Panc1 (cell line): ENCODE measurements at regions not wholly inside any gene's neighbourhood (a gene's known extent, or its start where the extent isn't known, plus 50 kb on each side); places are given as distances from the start of the nearest gene placed in this dataset.

ENCODE experiments used
- ATAC-seq: fragments of 200-7000 bp; cut with Tn5 transposase; 2 replicates; pipeline ENCODE4 v1.9.1; 2020; ENCODE audit warnings: mild to moderate bottlenecking, moderate library complexity
- BruUV-seq: library from RNA; stranded (reverse); fragments of 400-500 nt; replicated peaks from 2 replicates; lab custom pipeline; 2021; lab: Mats Ljungman, UMichigan
- CTCF ChIA-PET: fragments of 300-600 bp; sonication (Branson Sonifier 250); formaldehyde crosslinking; loops from one replicate; lab custom pipeline; 2022; ENCODE audit warnings: antibody characterized with exemption; lab: Charles Lee
- POLR2A ChIA-PET: fragments of 300-600 bp; sonication (Branson Sonifier 250); formaldehyde crosslinking; loops from one replicate; lab custom pipeline; 2022; ENCODE audit warnings: antibody characterized with exemption; lab: Charles Lee
- DNase-seq: peaks from one replicate; pipeline ENCODE4 v3.0.0-alpha.2; 2010; ENCODE audit warnings: low read depth, low spot score
- H3K27ac ChIP-seq: 2 replicates; pipeline ENCODE4 v1.5.1; 2011; ENCODE audit warnings: mild to moderate bottlenecking, low read length, inconsistent platforms
- H3K27me3 ChIP-seq: fragments of 200-500 bp; sonication (Bioruptor generic); 2 replicates; pipeline ENCODE4 v1.6.0; 2014; ENCODE audit warnings: low read length, inconsistent platforms; ENCODE audit not compliant: control insufficient read depth, insufficient read depth
- H3K36me3 ChIP-seq: fragments of 200-500 bp; sonication (Bioruptor generic); 2 replicates; pipeline ENCODE4 v1.5.1; 2014; ENCODE audit warnings: inconsistent platforms, mild to moderate bottlenecking, low read length, moderate library complexity; ENCODE audit not compliant: control insufficient read depth, insufficient read depth
- H3K4me1 ChIP-seq: 2 replicates; pipeline ENCODE4 v1.5.1; 2011; ENCODE audit warnings: inconsistent platforms, mild to moderate bottlenecking, low read length, moderate library complexity; ENCODE audit not compliant: control insufficient read depth, insufficient read depth
- H3K4me3 ChIP-seq, 2 experiments: 2 replicates each; pipeline ENCODE4 v1.5.1; 2011 to 2012; ENCODE audit warnings: low read depth in 2 of 2, low read length in 2 of 2, mild to moderate bottlenecking in 2 of 2, inconsistent platforms in 1 of 2, moderate library complexity in 1 of 2
- H3K9me3 ChIP-seq: fragments of 200-500 bp; sonication (Bioruptor generic); 2 replicates; pipeline ENCODE4 v1.5.1; 2014; ENCODE audit warnings: low read depth, mild to moderate bottlenecking, inconsistent platforms, low read length, moderate library complexity; ENCODE audit not compliant: control insufficient read depth, insufficient read depth
- POLR2AphosphoS5 ChIP-seq: IDR thresholded peaks from 2 replicates; pipeline ENCODE4 v1.6.1; 2012; ENCODE audit warnings: mild to moderate bottlenecking, low read depth, low read length, moderate library complexity
- SIN3A ChIP-seq: IDR thresholded peaks from 2 replicates; pipeline ENCODE4 v1.6.1; 2012; ENCODE audit warnings: low read depth, mild to moderate bottlenecking, low read length, moderate library complexity, borderline replicate concordance; ENCODE audit not compliant: insufficient read depth
- TCF7L2 ChIP-seq: IDR thresholded peaks from 2 replicates; pipeline ENCODE4 v1.6.1; 2011; ENCODE audit warnings: mild to moderate bottlenecking, low read depth, low read length, inconsistent platforms
- in situ Hi-C: cut with HindIII; loops from 2 replicates; pipeline ENCODE4 v1.10.0; 2016; ENCODE audit warnings: low sequenced_read_pairs, low pct_unique_long_range_greater_than_20kb
- intact Hi-C: fragments of 100-400 bp; cut with micrococcal nuclease; formaldehyde crosslinking; loops from one replicate; pipeline ENCODE4 v1.10.0; 2022; ENCODE audit not compliant: unreplicated experiment
- TF ChIP-seq, protein P1 (sequence below): fragments of 450-650 bp; IDR thresholded peaks from 2 replicates; pipeline ENCODE4 v1.5.1; 2017; ENCODE audit warnings: mild to moderate bottlenecking
- TF ChIP-seq, protein P2 (sequence below), 2 experiments: IDR thresholded peaks; 2 replicates each; pipeline ENCODE4 v1.6.1; 2011 to 2012; ENCODE audit warnings: low read depth in 2 of 2, control low read depth in 1 of 2, low read length in 1 of 2, mild to moderate bottlenecking in 1 of 2, moderate library complexity in 1 of 2; ENCODE audit not compliant: insufficient read depth in 1 of 2

DNA sequence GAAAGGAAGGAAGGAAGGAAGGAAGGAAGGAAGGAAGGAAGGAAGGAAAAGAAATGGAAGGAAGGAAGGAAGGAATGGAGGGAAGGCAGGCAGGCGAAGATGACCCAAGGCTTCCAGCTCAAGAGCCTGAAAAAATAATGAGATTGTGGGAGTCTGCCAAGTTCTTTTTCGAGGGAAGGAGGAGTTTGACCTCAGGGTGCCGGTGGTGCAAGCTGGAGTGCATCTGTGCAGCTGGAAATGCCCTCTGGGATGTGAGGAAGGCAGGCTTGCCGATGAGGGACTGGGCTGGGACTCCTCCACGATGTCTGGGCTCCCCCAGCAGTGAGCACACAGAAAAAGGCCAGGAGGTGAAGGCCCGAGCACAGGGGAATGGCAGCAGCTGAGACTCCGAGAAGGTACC, 154.9 kb upstream of the DAPK1 start:
- CTCF ChIA-PET, result no interaction called here
- DNase-seq (no peak), ATAC-seq (no peak)
- POLR2A ChIA-PET, result no interaction called here
- no TSS peak for BruUV-seq
- Histone ChIP-seq H3K4me3 (no peak overlapping the region), H3K9me3 (no peaks in the 10 kb centered on the region), H3K27ac (no peak overlapping the region), H3K27me3 (no peaks in the 10 kb centered on the region; the same call in 1 of the 2 replicates), H3K36me3 (no peaks in the 10 kb centered on the region), H3K4me1 (no peaks in the 10 kb centered on the region)
- TF ChIP-seq, protein P1, sequence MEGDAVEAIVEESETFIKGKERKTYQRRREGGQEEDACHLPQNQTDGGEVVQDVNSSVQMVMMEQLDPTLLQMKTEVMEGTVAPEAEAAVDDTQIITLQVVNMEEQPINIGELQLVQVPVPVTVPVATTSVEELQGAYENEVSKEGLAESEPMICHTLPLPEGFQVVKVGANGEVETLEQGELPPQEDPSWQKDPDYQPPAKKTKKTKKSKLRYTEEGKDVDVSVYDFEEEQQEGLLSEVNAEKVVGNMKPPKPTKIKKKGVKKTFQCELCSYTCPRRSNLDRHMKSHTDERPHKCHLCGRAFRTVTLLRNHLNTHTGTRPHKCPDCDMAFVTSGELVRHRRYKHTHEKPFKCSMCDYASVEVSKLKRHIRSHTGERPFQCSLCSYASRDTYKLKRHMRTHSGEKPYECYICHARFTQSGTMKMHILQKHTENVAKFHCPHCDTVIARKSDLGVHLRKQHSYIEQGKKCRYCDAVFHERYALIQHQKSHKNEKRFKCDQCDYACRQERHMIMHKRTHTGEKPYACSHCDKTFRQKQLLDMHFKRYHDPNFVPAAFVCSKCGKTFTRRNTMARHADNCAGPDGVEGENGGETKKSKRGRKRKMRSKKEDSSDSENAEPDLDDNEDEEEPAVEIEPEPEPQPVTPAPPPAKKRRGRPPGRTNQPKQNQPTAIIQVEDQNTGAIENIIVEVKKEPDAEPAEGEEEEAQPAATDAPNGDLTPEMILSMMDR, result no peak
- no peak for TF ChIP-seq SIN3A
- no peak for TF ChIP-seq TCF7L2
- intact Hi-C loops (no loop called here), in situ Hi-C loops (no loop called here)

DNA sequence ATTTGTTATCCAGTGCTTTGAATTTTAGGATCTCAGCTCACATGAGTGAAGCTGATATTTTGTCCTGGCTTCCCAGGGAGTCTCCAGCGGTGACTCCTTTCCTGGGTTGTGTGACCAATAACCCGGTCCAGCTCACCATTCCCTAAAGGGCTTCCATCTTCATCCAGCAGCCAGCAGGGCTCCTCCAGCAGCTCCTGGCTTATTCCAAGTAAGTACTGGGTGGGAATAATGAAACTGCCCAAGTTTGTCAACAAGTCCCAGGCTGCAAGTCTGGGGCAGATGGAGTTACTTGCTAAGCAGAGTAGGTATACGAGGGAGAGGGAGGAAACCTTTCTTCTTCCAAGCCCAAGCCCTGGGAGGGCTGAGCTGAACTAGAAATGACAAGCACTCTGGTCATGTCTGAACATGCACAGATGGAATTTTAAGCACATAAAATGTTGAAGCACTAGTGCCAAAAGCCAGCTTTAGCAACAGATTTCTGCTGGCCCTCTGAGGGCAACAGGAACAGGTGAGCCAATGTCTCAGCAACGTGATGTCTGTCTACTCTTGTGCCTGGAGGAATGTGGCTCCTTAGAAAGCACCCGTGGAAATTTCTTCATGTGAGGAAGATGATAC, 153.7 kb upstream of the DAPK1 start:
- in situ Hi-C loops (no loop called here), intact Hi-C loops (no loop called here)
- no peak for DNase-seq
- no peaks in the 10 kb centered on the region for H3K36me3 ChIP-seq
- H3K4me1 ChIP-seq, result no peaks in the 10 kb centered on the region
- ChIA-PET POLR2A (no interaction called here), CTCF (no interaction called here)
- no TSS peak for BruUV-seq
- ATAC-seq, result no peak
- no peaks in the 10 kb centered on the region for H3K9me3 ChIP-seq
- no peak overlapping the region for H3K4me3 ChIP-seq
- no peaks in the 10 kb centered on the region; the same call in 1 of the 2 replicates for H3K27me3 ChIP-seq
- no peak overlapping the region for H3K27ac ChIP-seq
- TF ChIP-seq TCF7L2 (no peak), POLR2AphosphoS5 (no peak), SIN3A (no peak)
- TF ChIP-seq, protein P2, sequence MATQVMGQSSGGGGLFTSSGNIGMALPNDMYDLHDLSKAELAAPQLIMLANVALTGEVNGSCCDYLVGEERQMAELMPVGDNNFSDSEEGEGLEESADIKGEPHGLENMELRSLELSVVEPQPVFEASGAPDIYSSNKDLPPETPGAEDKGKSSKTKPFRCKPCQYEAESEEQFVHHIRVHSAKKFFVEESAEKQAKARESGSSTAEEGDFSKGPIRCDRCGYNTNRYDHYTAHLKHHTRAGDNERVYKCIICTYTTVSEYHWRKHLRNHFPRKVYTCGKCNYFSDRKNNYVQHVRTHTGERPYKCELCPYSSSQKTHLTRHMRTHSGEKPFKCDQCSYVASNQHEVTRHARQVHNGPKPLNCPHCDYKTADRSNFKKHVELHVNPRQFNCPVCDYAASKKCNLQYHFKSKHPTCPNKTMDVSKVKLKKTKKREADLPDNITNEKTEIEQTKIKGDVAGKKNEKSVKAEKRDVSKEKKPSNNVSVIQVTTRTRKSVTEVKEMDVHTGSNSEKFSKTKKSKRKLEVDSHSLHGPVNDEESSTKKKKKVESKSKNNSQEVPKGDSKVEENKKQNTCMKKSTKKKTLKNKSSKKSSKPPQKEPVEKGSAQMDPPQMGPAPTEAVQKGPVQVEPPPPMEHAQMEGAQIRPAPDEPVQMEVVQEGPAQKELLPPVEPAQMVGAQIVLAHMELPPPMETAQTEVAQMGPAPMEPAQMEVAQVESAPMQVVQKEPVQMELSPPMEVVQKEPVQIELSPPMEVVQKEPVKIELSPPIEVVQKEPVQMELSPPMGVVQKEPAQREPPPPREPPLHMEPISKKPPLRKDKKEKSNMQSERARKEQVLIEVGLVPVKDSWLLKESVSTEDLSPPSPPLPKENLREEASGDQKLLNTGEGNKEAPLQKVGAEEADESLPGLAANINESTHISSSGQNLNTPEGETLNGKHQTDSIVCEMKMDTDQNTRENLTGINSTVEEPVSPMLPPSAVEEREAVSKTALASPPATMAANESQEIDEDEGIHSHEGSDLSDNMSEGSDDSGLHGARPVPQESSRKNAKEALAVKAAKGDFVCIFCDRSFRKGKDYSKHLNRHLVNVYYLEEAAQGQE (IDR thresholded peaks at IDR 0.05; ENCODE audit: insufficient read depth in 1 of 2, low read depth in 2 of 2, low read length in 1 of 2), result no peak
- TF ChIP-seq, protein P1, result no peak
